Motor neuron (in vitro differentiated cells): ENCODE measurements at regions not wholly inside any gene's neighbourhood (a gene's known extent, or its start where the extent isn't known, plus 50 kb on each side); places are given as distances from the start of the nearest gene placed in this dataset.

Experiments used
- ATAC-seq, 8 experiments: fragments of 200-7000 bp; cut with Tn5 transposase; replicated peaks in 6 of 8; 2 replicates each; pipeline ENCODE4 v1.8.0; 2021; ENCODE audit warnings: mild to moderate bottlenecking in 8 of 8, moderate library complexity in 8 of 8
- H3K27ac ChIP-seq, 2 donors: fragments of 250-450 bp; sonication (Bioruptor Pico); 2 replicates each; pipeline ENCODE4 v1.9.0; 2021; ENCODE audit warnings: antibody characterized with exemption in 2 of 2, mild to moderate bottlenecking in 2 of 2, moderate library complexity in 1 of 2
- H3K4me1 ChIP-seq, 2 donors: fragments of 250-450 bp; sonication (Bioruptor Pico); replicated peaks in 1 of 2; 2 replicates each; pipeline ENCODE4 v1.6.1; 2021; ENCODE audit warnings: antibody characterized with exemption in 2 of 2, mild to moderate bottlenecking in 2 of 2, moderate library complexity in 1 of 2
- H3K4me3 ChIP-seq, 5 donors: fragments of 250-450 bp; sonication (Bioruptor Pico); 2 replicates each; pipeline ENCODE4 v1.9.0; 2021; ENCODE audit warnings: antibody characterized with exemption in 5 of 5, mild to moderate bottlenecking in 5 of 5, moderate library complexity in 4 of 5
- WGBS, 10 experiments: fragments of 450-650 bp; shearing (Covaris generic); methylation state at CpG; one replicate each; pipeline ENCODE4 v1.0.0; 2022; 5-methylcytosine and 5-hydroxymethylcytosine counted together
- in situ Hi-C, 9 experiments: fragments of 400-800 bp; cut with MboI; loops; one replicate each; pipeline ENCODE4 v1.15.0; 2021; ENCODE audit warnings: low sequenced_read_pairs in 9 of 9, low pct_unique_long_range_greater_than_20kb in 2 of 9; ENCODE audit not compliant: unreplicated experiment in 9 of 9

DNA sequence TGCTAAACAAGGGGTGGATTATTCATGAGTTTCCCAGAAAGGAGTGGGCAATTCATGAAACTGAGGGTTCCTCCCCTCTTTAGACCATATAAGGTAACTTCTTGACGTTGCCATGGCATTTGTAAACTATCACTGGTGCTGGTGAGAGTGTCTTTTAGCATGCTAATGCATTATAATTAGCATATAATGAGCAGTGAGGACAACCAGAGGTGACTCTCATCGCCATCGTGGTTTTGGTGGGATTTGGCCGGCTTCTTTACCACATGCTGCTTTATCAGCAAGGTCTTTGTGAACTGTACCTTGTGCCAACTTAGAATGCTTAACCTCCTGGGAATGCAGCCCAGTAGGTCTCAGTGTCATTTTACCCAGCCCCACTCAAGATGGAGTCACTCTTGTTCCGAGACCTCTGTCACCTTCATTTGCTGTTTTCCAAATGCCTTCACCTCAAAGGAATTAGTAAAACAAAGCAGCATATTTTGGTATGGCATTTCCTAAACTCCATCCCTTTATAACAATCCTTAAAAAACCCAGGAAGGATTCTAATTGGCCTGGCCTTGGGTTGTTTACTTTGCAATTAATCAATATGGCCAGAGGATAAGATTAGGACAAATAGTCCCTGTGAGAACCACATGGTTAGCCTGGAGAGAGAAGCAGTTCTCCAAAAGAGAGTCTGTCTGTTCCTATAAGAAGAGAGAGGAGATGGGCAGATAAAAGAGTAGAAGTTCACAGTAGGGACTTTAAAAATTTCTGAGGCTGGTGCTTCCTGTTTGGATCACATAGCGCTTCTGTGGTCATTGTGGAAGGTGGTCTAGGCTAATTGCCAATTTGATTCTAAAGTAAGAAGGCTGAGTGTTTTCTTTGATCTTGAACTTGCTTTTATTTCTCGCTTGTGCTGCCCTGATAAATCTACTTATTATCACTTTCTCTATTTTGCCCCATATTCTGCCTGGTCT, 155.2 kb upstream of the EOMES start:
- Histone ChIP-seq H3K4me1 (no peaks in the 10 kb centered on the region), H3K4me3 (no peak overlapping the region), H3K27ac (no peak overlapping the region)
- WGBS, 10 experiments, result 17 to 100% (median 79%) methylated on average over 1 to 6 of the region's 7 CpGs
- in situ Hi-C loops, result no loop called here
- ATAC-seq, result peak in 2 of 8 experiments; percentile 59 to 67

DNA sequence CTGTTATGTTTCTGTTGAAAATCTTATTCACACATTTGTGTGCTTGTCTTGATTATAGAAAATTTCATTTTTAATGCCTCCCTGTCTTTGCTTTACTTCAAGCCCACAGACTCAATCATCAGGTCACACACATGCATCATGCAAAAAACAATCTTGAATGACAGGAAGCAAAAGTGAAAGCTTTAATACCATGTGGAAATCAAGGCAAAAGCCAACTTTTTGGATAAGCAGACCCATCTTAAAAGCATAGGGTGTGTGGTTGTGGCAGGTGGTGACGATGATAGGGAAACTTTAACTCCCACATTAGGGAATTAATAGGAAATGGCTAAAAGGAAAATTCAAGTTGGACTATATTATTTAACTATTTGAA, 155.9 kb upstream of the EOMES start:
- ATAC-seq, result no peak
- Histone ChIP-seq H3K4me1 (no peaks in the 10 kb centered on the region), H3K4me3 (no peak overlapping the region), H3K27ac (no peak overlapping the region)
- 0 to 100% (median 83%) methylated on average over 1 of the region's 1 CpG; no CpG with 5 or more reads in 2 of the 10 experiments for WGBS, 10 experiments
- in situ Hi-C loops, result no loop called here

DNA sequence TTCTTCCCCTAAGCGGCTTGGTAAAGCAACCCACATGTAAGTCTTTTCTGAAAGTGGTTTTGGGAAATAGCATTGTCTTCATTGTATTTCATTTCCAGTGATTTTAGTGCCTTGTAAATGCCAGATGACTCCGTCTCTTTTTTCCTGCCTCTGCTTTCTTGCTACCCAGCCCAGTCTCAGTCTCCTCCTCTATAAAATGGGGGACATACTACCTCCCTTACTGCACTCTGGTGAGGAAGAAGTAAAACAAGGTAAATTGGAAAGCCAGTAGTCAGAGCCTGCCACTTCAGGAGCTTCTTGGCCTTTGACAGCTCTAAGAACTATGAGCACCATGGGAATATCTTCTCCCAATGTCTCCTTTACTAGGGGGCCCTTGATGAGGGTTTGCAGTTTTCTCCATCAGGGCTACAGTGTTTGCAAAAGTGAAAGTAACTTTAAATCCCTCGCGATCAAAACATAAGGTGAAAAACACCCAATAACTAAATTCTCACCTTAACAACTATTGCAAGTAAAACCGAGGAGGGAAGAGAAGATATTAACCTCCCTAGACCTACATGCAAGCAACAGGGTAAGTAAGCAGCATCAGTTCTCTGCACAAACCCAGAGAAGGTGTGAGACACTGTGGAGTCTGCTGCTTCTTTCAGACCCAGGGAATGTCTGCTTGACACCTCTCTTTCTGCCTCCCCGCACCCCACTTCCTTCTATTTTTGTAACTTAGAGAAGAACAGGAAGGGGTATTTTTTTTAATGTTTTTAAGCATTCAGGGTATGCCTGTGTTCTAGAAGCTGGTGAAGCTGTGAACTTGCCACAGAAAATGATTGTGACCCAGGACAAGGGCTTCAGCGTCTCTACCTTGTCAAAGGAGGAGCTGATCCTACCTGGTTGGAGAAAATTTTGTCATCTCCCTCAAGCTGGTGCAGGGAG, 159.1 kb upstream of the EOMES start:
- Histone ChIP-seq H3K4me3 (no peak overlapping the region), H3K27ac (no peak overlapping the region), H3K4me1 (peaks cover 3 to 5% of the 10 kb centered on the region in 2 donors)
- no peak for ATAC-seq
- WGBS, 10 experiments, result 15 to 100% (median 67%) methylated on average over 1 to 7 of the region's 7 CpGs
- in situ Hi-C loops, result no loop called here

DNA sequence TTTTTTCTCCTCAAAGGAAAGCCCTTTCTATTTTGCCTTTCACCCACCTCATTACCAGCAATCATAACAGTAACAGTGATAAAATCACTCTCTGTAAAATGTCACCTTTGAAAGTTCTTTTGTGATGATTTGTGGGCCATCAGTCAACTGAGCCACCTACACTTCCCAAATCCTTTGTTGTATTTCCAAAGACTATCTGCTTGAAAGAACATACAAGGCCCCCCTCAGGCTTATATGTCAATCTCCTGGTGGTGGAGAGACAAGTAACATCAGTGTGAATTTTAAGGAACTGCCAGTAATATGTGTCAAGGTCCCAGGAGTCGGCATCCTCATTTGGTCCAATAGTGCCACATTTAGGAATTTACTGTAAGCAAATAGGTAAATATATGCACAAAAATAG, 161.1 kb upstream of the EOMES start:
- in situ Hi-C loops, result no loop called here
- H3K4me3 ChIP-seq, result no peak overlapping the region
- H3K27ac ChIP-seq, result no peak overlapping the region
- peaks cover 3 to 5% of the 10 kb centered on the region in 2 donors for H3K4me1 ChIP-seq
- 43 to 89% (median 50%) methylated on average over 1 of the region's 1 CpG; no CpG with 5 or more reads in 5 of the 10 experiments for WGBS, 10 experiments
- no peak for ATAC-seq

DNA sequence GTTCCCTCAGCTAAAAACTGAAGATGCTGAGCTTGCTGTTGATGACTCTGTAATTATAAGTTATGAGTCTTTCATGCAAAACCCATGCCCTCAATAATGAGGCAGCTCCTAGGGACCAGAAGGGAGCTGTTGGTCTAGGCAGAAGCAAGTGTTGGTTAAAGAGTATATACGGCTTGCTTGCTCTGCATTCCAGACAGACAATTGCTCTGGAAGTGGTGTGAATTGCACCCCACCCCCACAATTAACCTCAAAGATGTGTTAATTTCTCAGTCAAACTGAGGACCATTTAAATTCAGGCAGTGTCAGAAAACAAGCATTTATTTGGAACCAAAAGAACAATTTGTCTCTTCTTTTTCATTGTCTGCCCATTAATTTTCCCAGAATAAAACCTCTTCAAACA, 163.5 kb upstream of the EOMES start:
- no peak overlapping the region for H3K27ac ChIP-seq
- peaks cover 3 to 5% of the 10 kb centered on the region in 2 donors for H3K4me1 ChIP-seq
- in situ Hi-C loops, result no loop called here
- peak in 4 of 8 experiments; percentile 17 to 57 (median 46) for ATAC-seq
- WGBS, 10 experiments, result 0 to 17% (median 8%) methylated on average over 1 of the region's 1 CpG; no CpG with 5 or more reads in 6 of the 10 experiments
- H3K4me3 ChIP-seq, result no peak overlapping the region

DNA sequence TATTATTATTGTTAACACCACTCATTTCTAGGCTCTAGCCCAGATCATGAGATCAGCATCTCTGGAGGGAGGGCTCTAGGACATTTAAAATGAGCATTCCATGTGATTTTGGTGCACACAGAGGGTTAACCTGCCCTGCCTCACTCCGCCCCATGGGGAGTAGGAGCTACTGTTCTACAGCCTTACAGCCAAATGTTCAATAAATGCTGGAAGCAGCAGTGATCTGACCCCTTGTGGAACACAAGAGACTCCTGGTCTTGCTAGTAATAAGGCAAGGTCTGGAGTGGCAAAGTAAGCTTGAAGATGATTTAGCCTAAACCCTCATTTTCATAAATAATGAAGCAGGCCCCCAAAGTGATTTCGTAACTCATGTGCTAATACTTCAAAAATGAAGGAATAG, 166.4 kb upstream of the EOMES start:
- no peak for ATAC-seq

DNA sequence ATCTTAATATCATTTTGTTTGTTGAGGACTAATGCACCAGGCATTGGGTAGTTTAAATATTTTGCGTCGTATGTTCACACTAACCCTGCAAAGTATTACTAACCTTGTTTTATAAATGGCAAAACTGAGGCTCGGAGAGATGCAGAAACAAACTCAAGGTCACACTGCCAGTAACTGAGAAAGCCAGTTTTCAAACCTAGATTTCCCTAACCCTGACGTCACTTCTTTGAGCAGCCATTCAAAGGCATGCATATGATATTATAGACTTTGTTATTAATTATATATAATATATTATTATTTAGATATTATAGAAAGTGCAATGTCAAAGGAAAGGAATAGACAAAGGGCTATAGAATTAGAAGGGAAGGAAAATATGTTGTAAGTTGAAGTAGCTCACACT, 167.6 kb upstream of the EOMES start:
- Histone ChIP-seq H3K4me3 (no peak overlapping the region), H3K4me1 (peaks cover 3 to 5% of the 10 kb centered on the region in 2 donors), H3K27ac (no peak overlapping the region)
- ATAC-seq, result no peak
- WGBS, 10 experiments, result 47 to 100% (median 87%) methylated on average over 1 to 4 of the region's 4 CpGs
- in situ Hi-C loops, result no loop called here

More for the DNA sequence above, 166.4 kb upstream of the EOMES start:
- Histone ChIP-seq H3K4me3 (no peak overlapping the region), H3K4me1 (peaks cover 3 to 5% of the 10 kb centered on the region in 2 donors), H3K27ac (no peak overlapping the region)
- WGBS, 10 experiments, result 0 to 100% (median 42%) methylated on average over 1 to 2 of the region's 2 CpGs; no CpG with 5 or more reads in 4 of the 10 experiments
- in situ Hi-C loops, result no loop called here

DNA sequence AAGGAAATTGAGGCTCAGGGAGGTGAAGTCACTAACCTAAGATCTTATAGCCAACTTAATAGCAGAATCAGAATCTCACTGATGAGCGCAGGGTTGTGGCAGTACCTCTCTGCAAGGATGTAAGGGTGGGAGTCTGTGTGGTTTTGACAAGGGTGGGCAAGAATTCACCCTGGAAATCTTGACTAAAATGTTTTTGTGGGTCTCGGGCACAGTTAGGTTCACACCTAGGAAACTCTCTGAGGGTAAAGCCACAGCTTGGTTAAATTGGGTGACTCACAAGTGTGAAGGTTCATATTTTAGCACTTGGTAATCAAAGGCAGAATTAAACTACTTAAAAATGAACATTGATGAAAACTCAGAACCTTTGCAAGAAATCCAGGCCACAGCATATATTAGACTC, 178.2 kb upstream of the EOMES start:
- in situ Hi-C loops, result no loop called here
- Histone ChIP-seq H3K4me1 (no peaks in the 10 kb centered on the region), H3K4me3 (no peak overlapping the region), H3K27ac (no peak overlapping the region)
- ATAC-seq, result no peak
- 20 to 100% (median 88%) methylated on average over 1 to 2 of the region's 2 CpGs; no CpG with 5 or more reads in 2 of the 10 experiments for WGBS, 10 experiments

DNA sequence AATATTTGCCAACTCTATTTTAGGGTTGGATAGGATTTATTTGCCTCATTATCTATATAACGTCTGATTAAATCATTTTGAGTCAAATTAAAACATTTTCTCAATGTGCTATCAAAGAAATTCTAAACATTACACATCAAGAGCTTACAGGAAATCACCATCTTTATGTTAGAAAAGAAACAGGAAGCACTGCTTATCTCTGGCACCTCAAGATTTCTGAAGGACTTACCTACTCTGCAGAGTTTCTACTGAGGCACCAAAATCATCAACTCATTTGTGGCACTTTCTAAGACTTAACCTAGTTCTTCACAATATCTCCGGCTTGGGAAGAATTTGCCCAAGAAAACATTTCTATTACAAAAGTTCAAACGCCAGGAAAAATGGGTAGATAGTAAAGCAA, 181.3 kb upstream of the EOMES start:
- no peak for ATAC-seq

DNA sequence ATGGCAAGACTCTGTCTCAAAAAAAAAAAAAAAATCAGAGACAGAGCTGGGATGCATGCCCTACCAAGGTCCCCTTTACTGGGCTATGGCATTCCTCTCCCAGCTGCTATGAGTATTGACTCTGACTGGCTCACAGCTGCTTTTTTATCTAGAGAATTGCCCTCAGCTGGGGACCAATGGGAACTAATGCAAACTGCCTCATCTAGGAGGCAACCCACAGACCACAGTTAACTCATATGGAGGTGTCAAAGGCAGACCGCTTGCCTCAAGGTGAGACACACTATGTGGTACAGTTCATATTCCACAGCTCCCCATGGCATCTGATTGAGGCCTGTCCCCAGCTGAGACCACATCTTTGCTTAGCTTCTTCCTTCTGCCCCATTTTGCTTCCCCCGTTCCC, 183.5 kb upstream of the EOMES start:
- 30 to 100% (median 92%) methylated on average over 1 to 2 of the region's 2 CpGs; no CpG with 5 or more reads in 3 of the 10 experiments for WGBS, 10 experiments
- Histone ChIP-seq H3K4me1 (no peaks in the 10 kb centered on the region), H3K4me3 (no peak overlapping the region), H3K27ac (no peak overlapping the region)
- in situ Hi-C loops, result no loop called here
- no peak for ATAC-seq

More for the DNA sequence above, 181.3 kb upstream of the EOMES start:
- 35 to 100% (median 80%) methylated on average over 2 to 3 of the region's 3 CpGs; no CpG with 5 or more reads in 1 of the 10 experiments for WGBS, 10 experiments
- Histone ChIP-seq H3K4me3 (no peak overlapping the region), H3K27ac (no peak overlapping the region), H3K4me1 (no peaks in the 10 kb centered on the region)
- in situ Hi-C loops, result no loop called here

DNA sequence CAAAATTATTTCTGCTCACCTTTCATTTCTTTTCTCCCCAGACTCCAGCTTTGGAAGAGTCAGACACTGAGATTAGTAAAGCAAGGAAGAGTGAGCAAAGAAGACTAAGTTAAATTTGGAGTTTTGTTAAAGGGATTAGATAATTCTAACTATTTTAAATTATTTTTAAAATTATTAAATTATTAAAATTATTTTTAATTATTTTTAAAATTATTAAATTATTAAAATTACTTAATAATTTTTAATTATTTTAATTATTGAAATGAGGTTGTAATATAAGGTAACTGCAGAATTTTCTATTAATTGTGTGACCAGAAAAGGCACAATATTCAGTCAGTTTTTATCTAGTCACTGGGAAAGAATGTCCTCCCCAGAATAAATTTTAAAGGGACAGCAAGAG, 185.0 kb upstream of the EOMES start:
- in situ Hi-C loops, result no loop called here
- no peak for ATAC-seq
- Histone ChIP-seq H3K4me3 (no peak overlapping the region), H3K4me1 (no peaks in the 10 kb centered on the region), H3K27ac (no peak overlapping the region)

DNA sequence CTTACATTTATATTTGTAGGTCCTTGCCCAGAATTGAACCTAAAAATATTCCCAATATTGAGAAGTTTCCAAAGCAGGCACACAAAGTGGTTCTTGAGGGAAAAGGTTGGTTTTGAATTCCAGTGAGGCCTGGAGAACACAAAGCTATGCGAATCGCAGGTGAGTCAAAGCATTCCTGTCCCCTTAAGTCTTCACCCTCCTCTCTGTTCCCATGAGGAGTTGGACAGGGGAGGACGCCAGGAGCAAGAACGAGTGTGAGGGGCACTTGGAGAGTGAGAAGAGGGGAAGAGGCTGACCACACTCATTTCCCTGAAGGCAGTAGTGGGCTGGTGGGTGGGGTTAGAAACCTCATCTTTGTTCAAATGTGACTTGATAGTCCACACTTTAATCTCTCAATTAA, 185.8 kb upstream of the EOMES start:
- no peak overlapping the region for H3K4me3 ChIP-seq
- ATAC-seq, result no peak
- H3K27ac ChIP-seq, result no peak overlapping the region
- in situ Hi-C loops, result no loop called here
- H3K4me1 ChIP-seq, result no peaks in the 10 kb centered on the region
- 53 to 90% (median 63%) methylated on average over 2 to 4 of the region's 4 CpGs; no CpG with 5 or more reads in 3 of the 10 experiments for WGBS, 10 experiments

DNA sequence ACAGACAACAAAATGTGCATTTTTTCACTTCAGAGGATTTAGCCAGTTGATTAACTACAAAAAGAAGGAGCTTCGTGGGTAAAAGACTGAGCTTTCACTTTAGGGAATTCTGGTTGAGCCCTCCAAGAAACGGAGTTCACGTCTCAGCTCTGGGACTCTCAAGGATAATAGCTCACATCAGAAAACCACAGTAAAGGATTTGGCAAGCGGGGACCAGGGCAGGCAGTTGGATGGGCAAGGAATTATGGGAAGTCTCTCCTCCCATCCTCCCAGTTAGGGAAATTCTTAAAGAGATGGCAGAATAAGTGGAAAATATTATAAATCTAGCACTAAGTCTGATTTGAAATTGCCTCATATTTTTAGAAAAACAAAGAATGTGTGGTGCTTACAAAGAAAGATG, 188.3 kb upstream of the EOMES start:
- no peak for ATAC-seq
- WGBS, 10 experiments, result 0 to 87% (median 20%) methylated on average over 1 to 4 of the region's 4 CpGs; no CpG with 5 or more reads in 1 of the 10 experiments
- no peak overlapping the region for H3K4me3 ChIP-seq
- H3K4me1 ChIP-seq, result no peaks in the 10 kb centered on the region
- in situ Hi-C loops, result no loop called here
- no peak overlapping the region for H3K27ac ChIP-seq
